HCT116 (cell line): ENCODE measurements at regions not wholly inside any gene's neighbourhood (a gene's known extent, or its start where the extent isn't known, plus 50 kb on each side); places are given as distances from the start of the nearest gene placed in this dataset.

Experiments used
- ATAC-seq: fragments of 200-7000 bp; cut with Tn5 transposase; 2 replicates; pipeline ENCODE4 v1.9.1; 2020; ENCODE audit warnings: mild to moderate bottlenecking, moderate library complexity
- BruUV-seq: library from RNA; stranded (reverse); fragments of 400-500 nt; replicated peaks from 2 replicates; lab custom pipeline; 2021; lab: Mats Ljungman, UMichigan
- CTCF ChIA-PET: fragments of 300-600 bp; sonication (Branson Sonifier 250); formaldehyde crosslinking; loops from one replicate; lab custom pipeline; 2021; ENCODE audit warnings: antibody characterized with exemption; lab: Charles Lee
- POLR2A ChIA-PET: fragments of 300-600, 350-600 bp; sonication (Branson Sonifier 250); formaldehyde crosslinking; loops from one replicate; lab custom pipeline; 2021; ENCODE audit warnings: antibody characterized with exemption; lab: Charles Lee
- RAD21 ChIA-PET, 2 experiments: fragments of 300-600 bp; sonication (Branson Sonifier 250); formaldehyde crosslinking; loops; one replicate each; lab custom pipeline; 2023; ENCODE audit warnings: low total read pairs in 2 of 2; ENCODE audit not compliant: uncharacterized antibody in 2 of 2, unreplicated experiment in 2 of 2, low non-redundant PET in 1 of 2; lab: Charles Lee
- DNase-seq: peaks from one replicate; pipeline ENCODE4 v3.0.0-alpha.2; 2010; ENCODE audit warnings: low read depth, low spot score
- H2AFZ ChIP-seq: fragments of 200-600 bp; shearing (Covaris generic), sonication (generic); 2 replicates; pipeline ENCODE4 v1.6.1; 2017; ENCODE audit warnings: low read depth, mixed run types, mixed read lengths, antibody characterized with exemption, low read length; ENCODE audit not compliant: poor library complexity, severe bottlenecking
- H3K27ac ChIP-seq: 2 replicates; pipeline ENCODE4 v1.5.1; 2012; ENCODE audit warnings: low read depth, low read length
- H3K27me3 ChIP-seq: fragments of 200-600 bp; sonication (generic); 2 replicates; pipeline ENCODE4 v1.6.1; 2016; ENCODE audit warnings: mixed run types, low read length, mixed read lengths; ENCODE audit not compliant: insufficient read depth
- H3K36me3 ChIP-seq, 2 experiments: fragments of 200-500 bp in 1 of 2; fragments of 200-600 bp in 1 of 2; sonication (Bioruptor generic) in 1 of 2; sonication (generic) in 1 of 2; 2 replicates each; pipeline versions ENCODE4 v1.5.1 to v1.6.1; 2014 to 2016; ENCODE audit warnings: low read length in 2 of 2, inconsistent platforms in 1 of 2, mixed read lengths in 1 of 2, mixed run types in 1 of 2; ENCODE audit not compliant: insufficient read depth in 2 of 2, control insufficient read depth in 1 of 2
- H3K4me1 ChIP-seq, 2 experiments: fragments of 200-600 bp in 1 of 2; sonication (generic) in 1 of 2; 2 replicates each; pipeline versions ENCODE4 v1.5.1 to v1.6.1; 2012 to 2017; ENCODE audit warnings: low read length in 2 of 2, inconsistent platforms in 1 of 2, mild to moderate bottlenecking in 1 of 2, mixed read lengths in 1 of 2, mixed run types in 1 of 2, moderate library complexity in 1 of 2; ENCODE audit not compliant: insufficient read depth in 2 of 2, control insufficient read depth in 1 of 2
- H3K4me2 ChIP-seq: fragments of 200-600 bp; sonication (generic); 2 replicates; pipeline ENCODE4 v1.6.1; 2017; ENCODE audit warnings: mixed run types, low read length, mixed read lengths
- H3K4me3 ChIP-seq, 2 experiments: fragments of 200-600 bp in 1 of 2; sonication (generic) in 1 of 2; replicated peaks in 1 of 2; 2 replicates each; pipeline ENCODE4 v1.5.1; 2011 to 2016; ENCODE audit warnings: low read length in 2 of 2, control low read depth in 1 of 2, low read depth in 1 of 2, mild to moderate bottlenecking in 1 of 2, mixed read lengths in 1 of 2, mixed run types in 1 of 2
- H3K79me2 ChIP-seq: fragments of 200-600 bp; sonication (generic); 2 replicates; pipeline ENCODE4 v1.6.1; 2017; ENCODE audit warnings: mild to moderate bottlenecking, mixed run types, low read length, moderate library complexity, mixed read lengths; ENCODE audit not compliant: insufficient read depth
- H3K9ac ChIP-seq: fragments of 200-600 bp; sonication (generic); 2 replicates; pipeline ENCODE4 v1.6.1; 2016; ENCODE audit warnings: low read length, mixed read lengths
- H3K9me2 ChIP-seq: fragments of 200-600 bp; sonication (generic), shearing (Covaris generic); 2 replicates; pipeline ENCODE4 v1.6.1; 2017; ENCODE audit warnings: mixed run types, mild to moderate bottlenecking, moderate library complexity; ENCODE audit not compliant: insufficient read depth
- H3K9me3 ChIP-seq, 2 experiments: fragments of 200-500 bp in 1 of 2; fragments of 200-600 bp in 1 of 2; sonication (Bioruptor generic) in 1 of 2; sonication (generic) in 1 of 2; 2 replicates each; pipeline ENCODE4 v1.6.1; 2014 to 2017; ENCODE audit warnings: low read length in 2 of 2, mixed read lengths in 2 of 2, inconsistent platforms in 1 of 2, low read depth in 1 of 2, mild to moderate bottlenecking in 1 of 2, mixed run types in 1 of 2, moderate library complexity in 1 of 2; ENCODE audit not compliant: control insufficient read depth in 1 of 2, insufficient read depth in 1 of 2
- H4K20me1 ChIP-seq: fragments of 200-600 bp; sonication (generic), shearing (Covaris generic); 2 replicates; pipeline ENCODE4 v1.6.1; 2017; ENCODE audit warnings: mixed run types, mild to moderate bottlenecking, moderate library complexity; ENCODE audit not compliant: insufficient read depth
- CBX3 ChIP-seq: IDR thresholded peaks from 2 replicates; pipeline ENCODE4 v1.6.1; 2012; ENCODE audit warnings: low read depth
- ELF1 ChIP-seq: IDR thresholded peaks from 2 replicates; pipeline ENCODE4 v1.6.1; 2012; ENCODE audit warnings: low read depth, borderline replicate concordance
- EZH2 ChIP-seq: fragments of 200-600 bp; sonication (generic); IDR thresholded peaks from 2 replicates; pipeline ENCODE4 v1.6.1; 2017; ENCODE audit warnings: antibody characterized with exemption, mixed run types
- EZH2phosphoT487 ChIP-seq: fragments of 200-600 bp; IDR thresholded peaks from 2 replicates; pipeline ENCODE4 v1.6.1; 2018; ENCODE audit warnings: antibody characterized with exemption, borderline replicate concordance
- FOSL1 ChIP-seq: IDR thresholded peaks from 2 replicates; pipeline ENCODE4 v1.6.1; 2012; ENCODE audit warnings: low read depth
- JUND ChIP-seq: IDR thresholded peaks from 2 replicates; pipeline ENCODE4 v1.6.1; 2012
- MAX ChIP-seq: IDR thresholded peaks from 2 replicates; pipeline ENCODE4 v1.6.1; 2012
- POLR2A ChIP-seq: IDR thresholded peaks from 2 replicates; pipeline ENCODE4 v1.7.0; 2011; ENCODE audit warnings: borderline replicate concordance; ENCODE audit not compliant: insufficient read depth, insufficient read length; ENCODE audit errors: extremely low read depth
- POLR2AphosphoS5 ChIP-seq: IDR thresholded peaks from 2 replicates; pipeline ENCODE4 v1.6.1; 2011; ENCODE audit warnings: mild to moderate bottlenecking, low read depth, low read length, moderate library complexity
- SIN3A ChIP-seq: IDR thresholded peaks from 2 replicates; pipeline ENCODE4 v1.6.1; 2012; ENCODE audit warnings: low read depth
- SRF ChIP-seq: IDR thresholded peaks from 2 replicates; pipeline ENCODE4 v1.6.1; 2012; ENCODE audit warnings: low read depth
- TCF7L2 ChIP-seq: IDR thresholded peaks from 2 replicates; pipeline ENCODE4 v1.7.0; 2011; ENCODE audit warnings: borderline replicate concordance, inconsistent platforms; ENCODE audit not compliant: insufficient read depth, insufficient read length; ENCODE audit errors: extremely low read depth
- YY1 ChIP-seq: IDR thresholded peaks from 2 replicates; pipeline ENCODE4 v1.6.1; 2011; ENCODE audit warnings: low read length, low read depth, moderate library complexity, mild to moderate bottlenecking; ENCODE audit not compliant: insufficient replicate concordance; ENCODE audit errors: extremely low read depth
- ZBTB33 ChIP-seq: IDR thresholded peaks from 2 replicates; pipeline ENCODE4 v1.6.1; 2011; ENCODE audit warnings: mild to moderate bottlenecking, low read length, moderate library complexity; ENCODE audit not compliant: insufficient replicate concordance; ENCODE audit errors: extremely low read depth
- ZFX ChIP-seq: fragments of 450-650 bp; IDR thresholded peaks from 2 replicates; pipeline ENCODE4 v1.6.1; 2017
- intact Hi-C: fragments of 100-400 bp; cut with micrococcal nuclease; formaldehyde crosslinking; loops from 2 replicates; pipeline ENCODE4 v1.10.0; 2022
- TF ChIP-seq, protein P1 (sequence below): IDR thresholded peaks from 2 replicates; pipeline ENCODE4 v1.6.1; 2012
- TF ChIP-seq, protein P2 (sequence below), 3 experiments: fragments of 200-600 bp in 1 of 3; sonication (generic) in 1 of 3; IDR thresholded peaks in 2 of 3; conservative IDR thresholded peaks in 1 of 3; 2 replicates each; pipeline ENCODE4 v1.5.1; 2012 to 2017; ENCODE audit warnings: low read depth in 2 of 3, low read length in 2 of 3, antibody characterized with exemption in 1 of 3, borderline replicate concordance in 1 of 3, control low read depth in 1 of 3, mild to moderate bottlenecking in 1 of 3, mixed read lengths in 1 of 3, mixed run types in 1 of 3, moderate library complexity in 1 of 3; ENCODE audit not compliant: insufficient read depth in 1 of 3

- Histone ChIP-seq H3K9ac (no peak overlapping the region), H3K36me3 (no peaks in the 10 kb centered on the region), H3K4me2 (no peak overlapping the region), H3K27ac (no peak overlapping the region), H4K20me1 (no peaks in the 10 kb centered on the region; the same call in 1 of the 2 replicates), H3K9me3 (peaks cover 0 to 14% of the 10 kb centered on the region in 2 experiments; a peak in 3 of 4 replicates), H3K4me1 (no peaks in the 10 kb centered on the region), H3K27me3 (no peaks in the 10 kb centered on the region), H3K4me3 (no peak overlapping the region), H2AFZ (no peak overlapping the region), H3K9me2 (no peaks in the 10 kb centered on the region), H3K79me2 (no peaks in the 10 kb centered on the region)
- no peak for ATAC-seq
- no TSS peak for BruUV-seq
- TF ChIP-seq POLR2AphosphoS5 = no peak
- no peak for TF ChIP-seq CBX3
- TF ChIP-seq ELF1 = no peak
- TF ChIP-seq SIN3A = no peak
- TF ChIP-seq MAX = no peak
- no peak for TF ChIP-seq ZFX
- TF ChIP-seq JUND = no peak
- intact Hi-C loops = no loop called here
- ChIA-PET CTCF (no interaction called here), POLR2A (no interaction called here), RAD21 (no interaction called here)
- no peak for DNase-seq
These were observed 165.5 kb upstream of the CHRM2 start for GRCh38 chr7:136702913-136703312.

- no peak for ATAC-seq
- ChIA-PET CTCF (no interaction called here), RAD21 (interaction anchor here in 1 of 2 experiments (0.6 kb wide), 1 partner anchor 176 kb away, joined by 4 read pairs; no protein-coding TSS in a partner anchor)
- TF ChIP-seq ELF1 = no peak
- TF ChIP-seq MAX = no peak
- TF ChIP-seq ZFX = no peak
- TF ChIP-seq CBX3 = no peak
- no peak for TF ChIP-seq SRF
- no peak for TF ChIP-seq ZBTB33
- TF ChIP-seq, protein P1, sequence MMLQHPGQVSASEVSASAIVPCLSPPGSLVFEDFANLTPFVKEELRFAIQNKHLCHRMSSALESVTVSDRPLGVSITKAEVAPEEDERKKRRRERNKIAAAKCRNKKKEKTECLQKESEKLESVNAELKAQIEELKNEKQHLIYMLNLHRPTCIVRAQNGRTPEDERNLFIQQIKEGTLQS = no peak
- no peak for TF ChIP-seq POLR2A
- TF ChIP-seq EZH2phosphoT487 = no peak
- no peak for TF ChIP-seq FOSL1
- TF ChIP-seq, protein P2, sequence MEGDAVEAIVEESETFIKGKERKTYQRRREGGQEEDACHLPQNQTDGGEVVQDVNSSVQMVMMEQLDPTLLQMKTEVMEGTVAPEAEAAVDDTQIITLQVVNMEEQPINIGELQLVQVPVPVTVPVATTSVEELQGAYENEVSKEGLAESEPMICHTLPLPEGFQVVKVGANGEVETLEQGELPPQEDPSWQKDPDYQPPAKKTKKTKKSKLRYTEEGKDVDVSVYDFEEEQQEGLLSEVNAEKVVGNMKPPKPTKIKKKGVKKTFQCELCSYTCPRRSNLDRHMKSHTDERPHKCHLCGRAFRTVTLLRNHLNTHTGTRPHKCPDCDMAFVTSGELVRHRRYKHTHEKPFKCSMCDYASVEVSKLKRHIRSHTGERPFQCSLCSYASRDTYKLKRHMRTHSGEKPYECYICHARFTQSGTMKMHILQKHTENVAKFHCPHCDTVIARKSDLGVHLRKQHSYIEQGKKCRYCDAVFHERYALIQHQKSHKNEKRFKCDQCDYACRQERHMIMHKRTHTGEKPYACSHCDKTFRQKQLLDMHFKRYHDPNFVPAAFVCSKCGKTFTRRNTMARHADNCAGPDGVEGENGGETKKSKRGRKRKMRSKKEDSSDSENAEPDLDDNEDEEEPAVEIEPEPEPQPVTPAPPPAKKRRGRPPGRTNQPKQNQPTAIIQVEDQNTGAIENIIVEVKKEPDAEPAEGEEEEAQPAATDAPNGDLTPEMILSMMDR (IDR thresholded peaks at IDR 0.05 in 2 of 3, conservative IDR thresholded peaks at IDR 0.05 in 1 of 3; ENCODE audit: borderline replicate concordance in 1 of 3, insufficient read depth in 1 of 3, low read depth in 2 of 3, low read length in 2 of 3) = no peak
- no peak for TF ChIP-seq TCF7L2
- TF ChIP-seq YY1 = no peak
- no peak for TF ChIP-seq EZH2
- TF ChIP-seq JUND = no peak
These were observed 169.5 kb upstream of the CHRM2 start for GRCh38 chr7:136698977-136699376.

More at GRCh38 chr7:136698977-136699376, 169.5 kb upstream of the CHRM2 start:
- Histone ChIP-seq H2AFZ (no peak overlapping the region), H3K4me1 (no peaks in the 10 kb centered on the region), H4K20me1 (no peaks in the 10 kb centered on the region; the same call in 1 of the 2 replicates), H3K79me2 (no peaks in the 10 kb centered on the region), H3K36me3 (no peaks in the 10 kb centered on the region), H3K4me3 (no peak overlapping the region), H3K27me3 (no peaks in the 10 kb centered on the region), H3K9ac (no peak overlapping the region), H3K9me2 (no peaks in the 10 kb centered on the region), H3K9me3 (peaks cover 0 to 9% of the 10 kb centered on the region in 2 experiments; a peak in 3 of 4 replicates), H3K4me2 (no peak overlapping the region), H3K27ac (no peak overlapping the region)
- no TSS peak for BruUV-seq
- POLR2A ChIA-PET = no interaction called here
- intact Hi-C loops = no loop called here
- no peak for DNase-seq
